Colonic mucosa (tissue), 4 donors: ENCODE measurements at regions not wholly inside any gene's neighbourhood (a gene's known extent, or its start where the extent isn't known, plus 50 kb on each side); places are given as distances from the start of the nearest gene placed in this dataset.

ENCODE experiments used
- DNase-seq: peaks from one replicate; pipeline ENCODE4 v3.0.0-alpha.2; 2020
- H3K27ac ChIP-seq: fragments of 200-600 bp; one replicate; pipeline ENCODE4 v1.8.0; 2021
- H3K27me3 ChIP-seq: fragments of 200-600 bp; one replicate; pipeline ENCODE4 v1.8.0; 2021
- H3K36me3 ChIP-seq: fragments of 200-600 bp; one replicate; pipeline ENCODE4 v1.8.0; 2021
- H3K4me1 ChIP-seq: fragments of 200-600 bp; one replicate; pipeline ENCODE4 v1.8.0; 2021; ENCODE audit warnings: mild to moderate bottlenecking
- H3K4me3 ChIP-seq: fragments of 200-600 bp; one replicate; pipeline ENCODE4 v1.8.0; 2021
- H3K9ac ChIP-seq, 2 donors: one replicate each; pipeline ENCODE4 v1.7.0; 2013; ENCODE audit warnings: control low read depth in 2 of 2, low read depth in 2 of 2, low read length in 2 of 2
- H3K9me3 ChIP-seq: fragments of 200-600 bp; one replicate; pipeline ENCODE4 v1.8.0; 2021
- CTCF ChIP-seq: fragments of 200-600 bp; IDR thresholded peaks from one replicate; pipeline ENCODE4 v1.8.0; 2022; ENCODE audit warnings: antibody characterized with exemption, mild to moderate bottlenecking
- intact Hi-C: fragments of 100-400 bp; cut with DNase I; formaldehyde crosslinking; loops from one replicate; pipeline ENCODE4 v1.14.1; 2022
- donor health status: healthy.
- donor health status: DM: no; HTN: no; CAD: no.
- donor health status: DM: no; HTN: no; CAD: no.

GRCh38 chr2:195468771-195469170 lies 188.3 kb upstream of the SLC39A10 start:
- no peaks in the 10 kb centered on the region for H3K4me1 ChIP-seq
- no peaks in the 10 kb centered on the region for H3K27me3 ChIP-seq
- no peak for TF ChIP-seq CTCF
- H3K36me3 ChIP-seq: no peaks in the 10 kb centered on the region
- H3K4me3 ChIP-seq: no peak overlapping the region
- intact Hi-C loops: no loop called here
- H3K27ac ChIP-seq: no peak overlapping the region
- H3K9ac ChIP-seq: no peak overlapping the region
- no peaks in the 10 kb centered on the region for H3K9me3 ChIP-seq
- DNase-seq: no peak

GRCh38 chr2:195466427-195466826 lies 190.6 kb upstream of the SLC39A10 start:
- Histone ChIP-seq H3K27ac (no peak overlapping the region), H3K9me3 (no peaks in the 10 kb centered on the region), H3K4me1 (no peaks in the 10 kb centered on the region), H3K9ac (no peak overlapping the region), H3K4me3 (no peak overlapping the region), H3K36me3 (no peaks in the 10 kb centered on the region), H3K27me3 (no peaks in the 10 kb centered on the region)
- no peak for DNase-seq
- no peak for TF ChIP-seq CTCF
- intact Hi-C loops: no loop called here

- DNase-seq: no peak
- TF ChIP-seq CTCF: no peak
- H3K27ac ChIP-seq: no peak overlapping the region
Observed at GRCh38 chr2:195461010-195461409, 196.0 kb upstream of the SLC39A10 start.

GRCh38 chr2:195458936-195459335 lies 198.1 kb upstream of the SLC39A10 start:
- intact Hi-C loops: no loop called here
- no peak for TF ChIP-seq CTCF
- H3K27ac ChIP-seq: no peak overlapping the region

More at GRCh38 chr2:195461010-195461409, 196.0 kb upstream of the SLC39A10 start:
- no peaks in the 10 kb centered on the region for H3K4me1 ChIP-seq
- H3K9me3 ChIP-seq: no peaks in the 10 kb centered on the region
- no peak overlapping the region for H3K9ac ChIP-seq
- H3K36me3 ChIP-seq: no peaks in the 10 kb centered on the region
- intact Hi-C loops: no loop called here
- H3K27me3 ChIP-seq: no peaks in the 10 kb centered on the region
- no peak overlapping the region for H3K4me3 ChIP-seq

GRCh38 chr2:195457873-195458272 lies 199.2 kb upstream of the SLC39A10 start:
- intact Hi-C loops: no loop called here
- Histone ChIP-seq H3K4me1 (no peaks in the 10 kb centered on the region), H3K27ac (no peak overlapping the region), H3K27me3 (no peaks in the 10 kb centered on the region), H3K36me3 (no peaks in the 10 kb centered on the region), H3K4me3 (no peak overlapping the region), H3K9me3 (no peaks in the 10 kb centered on the region), H3K9ac (no peak overlapping the region)
- DNase-seq: no peak
- no peak for TF ChIP-seq CTCF

More at GRCh38 chr2:195458936-195459335, 198.1 kb upstream of the SLC39A10 start:
- Histone ChIP-seq H3K4me1 (no peaks in the 10 kb centered on the region), H3K27me3 (no peaks in the 10 kb centered on the region), H3K36me3 (no peaks in the 10 kb centered on the region), H3K9ac (no peak overlapping the region), H3K4me3 (no peak overlapping the region), H3K9me3 (no peaks in the 10 kb centered on the region)
- no peak for DNase-seq

GRCh38 chr2:195456771-195457170 lies 200.3 kb upstream of the SLC39A10 start:
- Histone ChIP-seq H3K9me3 (no peaks in the 10 kb centered on the region), H3K27me3 (no peaks in the 10 kb centered on the region), H3K9ac (no peak overlapping the region), H3K4me1 (no peaks in the 10 kb centered on the region), H3K27ac (no peak overlapping the region), H3K4me3 (no peak overlapping the region), H3K36me3 (no peaks in the 10 kb centered on the region)
- intact Hi-C loops: no loop called here
- DNase-seq: no peak
- no peak for TF ChIP-seq CTCF
